WERI-Rb-1 (cell line): ENCODE measurements at regions not wholly inside any gene's neighbourhood (a gene's known extent, or its start where the extent isn't known, plus 50 kb on each side); places are given as distances from the start of the nearest gene placed in this dataset.

Experiments used
- DNase-seq: peaks from one replicate; pipeline ENCODE4 v3.0.0-alpha.2; 2020
- H3K27ac ChIP-seq: fragments of 250-450 bp; sonication (Bioruptor Pico); 2 replicates; pipeline ENCODE4 v1.5.1; 2020; ENCODE audit warnings: mild to moderate bottlenecking, moderate library complexity
- H3K27me3 ChIP-seq: fragments of 250-450 bp; sonication (Bioruptor Pico); 2 replicates; pipeline ENCODE4 v1.5.1; 2021; ENCODE audit warnings: mild to moderate bottlenecking, low read depth, moderate library complexity; ENCODE audit not compliant: insufficient read depth, severe bottlenecking
- H3K36me3 ChIP-seq: fragments of 250-450 bp; sonication (Bioruptor Pico); 2 replicates; pipeline ENCODE4 v1.5.1; 2020; ENCODE audit warnings: mild to moderate bottlenecking, moderate library complexity
- H3K4me3 ChIP-seq: 2 replicates; pipeline ENCODE4 v1.5.1; 2011; ENCODE audit warnings: low read depth, mild to moderate bottlenecking, control low read depth, low read length
- H3K9me3 ChIP-seq: fragments of 250-450 bp; sonication (Bioruptor Pico); 2 replicates; pipeline ENCODE4 v1.5.1; 2021; ENCODE audit warnings: mild to moderate bottlenecking, moderate library complexity; ENCODE audit not compliant: severe bottlenecking
- CTCF ChIP-seq: IDR thresholded peaks from 2 replicates; pipeline ENCODE4 v1.5.1; 2011; ENCODE audit warnings: low read depth, mild to moderate bottlenecking, control low read depth, inconsistent platforms, low read length

- no peak overlapping the region for H3K4me3 ChIP-seq
- no peak for DNase-seq
- no peaks in the 10 kb centered on the region for H3K9me3 ChIP-seq
- TF ChIP-seq CTCF, result no peak
- no peak overlapping the region for H3K27ac ChIP-seq
- no peaks in the 10 kb centered on the region for H3K36me3 ChIP-seq
- no peaks in the 10 kb centered on the region for H3K27me3 ChIP-seq
Observed at GRCh38 chr2:30351949-30352348, 95.1 kb upstream of the LCLAT1 start.

- TF ChIP-seq CTCF, result no peak
- H3K27ac ChIP-seq, result no peak overlapping the region
- H3K9me3 ChIP-seq, result no peaks in the 10 kb centered on the region
- no peaks in the 10 kb centered on the region for H3K27me3 ChIP-seq
- no peaks in the 10 kb centered on the region for H3K36me3 ChIP-seq
- no peak overlapping the region for H3K4me3 ChIP-seq
- DNase-seq, result no peak
Observed at GRCh38 chr2:30354150-30354549, 92.9 kb upstream of the LCLAT1 start.

GRCh38 chr2:30354621-30355020, 92.4 kb upstream of the LCLAT1 start:
- Histone ChIP-seq H3K27me3 (no peaks in the 10 kb centered on the region), H3K27ac (no peak overlapping the region), H3K36me3 (no peaks in the 10 kb centered on the region), H3K4me3 (no peak overlapping the region), H3K9me3 (no peaks in the 10 kb centered on the region)
- DNase-seq, result no peak
- no peak for TF ChIP-seq CTCF

- DNase-seq, result no peak
- no peaks in the 10 kb centered on the region for H3K27me3 ChIP-seq
- no peak for TF ChIP-seq CTCF
- H3K36me3 ChIP-seq, result no peaks in the 10 kb centered on the region
- H3K4me3 ChIP-seq, result no peak overlapping the region
- no peaks in the 10 kb centered on the region for H3K9me3 ChIP-seq
- H3K27ac ChIP-seq, result no peak overlapping the region
Observed at GRCh38 chr2:30355306-30355705, 91.7 kb upstream of the LCLAT1 start.

GRCh38 chr2:30356071-30356470, 91.0 kb upstream of the LCLAT1 start:
- no peak for DNase-seq
- H3K27me3 ChIP-seq, result no peaks in the 10 kb centered on the region
- H3K4me3 ChIP-seq, result no peak overlapping the region
- no peaks in the 10 kb centered on the region for H3K36me3 ChIP-seq
- H3K9me3 ChIP-seq, result no peaks in the 10 kb centered on the region
- H3K27ac ChIP-seq, result no peak overlapping the region
- no peak for TF ChIP-seq CTCF

GRCh38 chr2:30356776-30357175, 90.3 kb upstream of the LCLAT1 start:
- TF ChIP-seq CTCF, result no peak
- no peak for DNase-seq
- Histone ChIP-seq H3K9me3 (no peaks in the 10 kb centered on the region), H3K27ac (no peak overlapping the region), H3K4me3 (no peak overlapping the region), H3K36me3 (no peaks in the 10 kb centered on the region), H3K27me3 (no peaks in the 10 kb centered on the region)
